CD14-positive monocyte (primary cell): ENCODE measurements at regions not wholly inside any gene's neighbourhood (a gene's known extent, or its start where the extent isn't known, plus 50 kb on each side); places are given as distances from the start of the nearest gene placed in this dataset.

Experiments used
- DNase-seq, 3 donors: peaks; one replicate each; pipeline ENCODE4 v3.0.0-alpha.2; 2011 to 2022
- H2AFZ ChIP-seq: 2 replicates; pipeline ENCODE4 v1.6.0; 2012; ENCODE audit warnings: mild to moderate bottlenecking, low read depth, low read length, inconsistent platforms; ENCODE audit not compliant: insufficient read depth, poor library complexity, severe bottlenecking
- H3K27ac ChIP-seq, 2 donors: 1 replicate in 1 of 2; 2 replicates in 1 of 2; pipeline ENCODE4 v1.5.1; 2012 to 2013; ENCODE audit warnings: low read length in 2 of 2, control low read depth in 1 of 2, inconsistent platforms in 1 of 2, low read depth in 1 of 2, mild to moderate bottlenecking in 1 of 2
- H3K27me3 ChIP-seq, 2 donors: one replicate each; pipeline versions ENCODE4 v1.6.0 to v1.6.1; 2011 to 2013; ENCODE audit warnings: low read length in 2 of 2; ENCODE audit not compliant: control insufficient read depth in 2 of 2, insufficient read depth in 2 of 2
- H3K36me3 ChIP-seq, 2 donors: replicated peaks in 1 of 2; 1 replicate in 1 of 2; 2 replicates in 1 of 2; pipeline versions ENCODE4 v1.5.1 to v1.6.1; 2012 to 2013; ENCODE audit warnings: low read length in 2 of 2, control low read depth in 1 of 2, inconsistent platforms in 1 of 2, mild to moderate bottlenecking in 1 of 2; ENCODE audit not compliant: insufficient read depth in 2 of 2, control insufficient read depth in 1 of 2
- H3K4me1 ChIP-seq, 2 donors: 1 replicate in 1 of 2; 2 replicates in 1 of 2; pipeline versions ENCODE4 v1.5.1 to v1.6.1; 2012 to 2013; ENCODE audit warnings: low read length in 2 of 2, control low read depth in 1 of 2, inconsistent platforms in 1 of 2, mild to moderate bottlenecking in 1 of 2, moderate library complexity in 1 of 2; ENCODE audit not compliant: insufficient read depth in 2 of 2, control insufficient read depth in 1 of 2
- H3K4me2 ChIP-seq: replicated peaks from 2 replicates; pipeline ENCODE3; 2012; ENCODE audit warnings: low read length, moderate library complexity, mild to moderate bottlenecking; ENCODE audit not compliant: poor library complexity, severe bottlenecking; ENCODE audit errors: extremely low read depth
- H3K4me3 ChIP-seq, 3 experiments: fragments of 200-600 bp in 1 of 3; sonication (generic) in 1 of 3; replicated peaks in 1 of 3; 1 replicate in 2 of 3; 2 replicates in 1 of 3; pipeline ENCODE4 v1.5.1; 2011 to 2013; ENCODE audit warnings: low read length in 3 of 3, mild to moderate bottlenecking in 3 of 3, control low read depth in 2 of 3, low read depth in 2 of 3, inconsistent platforms in 1 of 3, moderate library complexity in 1 of 3
- H3K79me2 ChIP-seq: 2 replicates; pipeline ENCODE4 v1.6.0; 2012; ENCODE audit warnings: mild to moderate bottlenecking, control low read depth, inconsistent platforms, low read length, moderate library complexity; ENCODE audit not compliant: insufficient read depth
- H3K9ac ChIP-seq: 2 replicates; pipeline ENCODE4 v1.6.0; 2017; ENCODE audit warnings: low read length, mild to moderate bottlenecking; ENCODE audit not compliant: insufficient read depth, poor library complexity, severe bottlenecking
- H3K9me3 ChIP-seq, 2 donors: replicated peaks in 1 of 2; 1 replicate in 1 of 2; 2 replicates in 1 of 2; pipeline versions ENCODE4 v1.5.1 to v1.6.1; 2012 to 2013; ENCODE audit warnings: low read length in 2 of 2, control low read depth in 1 of 2; ENCODE audit not compliant: control insufficient read depth in 1 of 2, insufficient read depth in 1 of 2
- H4K20me1 ChIP-seq: 2 replicates; pipeline ENCODE4 v1.6.0; 2012; ENCODE audit warnings: mild to moderate bottlenecking, low read length, control low read depth, moderate library complexity; ENCODE audit not compliant: insufficient read depth
- H3K27ac Mint-ChIP-seq, 7 donors: one replicate each; pipeline ENCODE4 v1.8.0; 2020; ENCODE audit warnings: mild to moderate bottlenecking in 7 of 7, mixed read lengths in 7 of 7, moderate library complexity in 6 of 7, inconsistent platforms in 2 of 7
- H3K27me3 Mint-ChIP-seq, 3 donors: one replicate each; pipeline ENCODE4 v1.8.0; 2021 to 2022; ENCODE audit warnings: low read depth in 3 of 3, mild to moderate bottlenecking in 3 of 3, mixed read lengths in 3 of 3, moderate library complexity in 3 of 3, inconsistent platforms in 1 of 3
- H3K36me3 Mint-ChIP-seq, 2 donors: one replicate each; pipeline ENCODE4 v1.8.0; 2020; ENCODE audit warnings: mixed read lengths in 2 of 2, inconsistent platforms in 1 of 2, mild to moderate bottlenecking in 1 of 2
- H3K4me1 Mint-ChIP-seq: one replicate; pipeline ENCODE4 v1.8.0; 2020; ENCODE audit warnings: mild to moderate bottlenecking, mixed read lengths
- H3K4me3 Mint-ChIP-seq, 2 donors: one replicate each; pipeline ENCODE4 v1.8.0; 2020; ENCODE audit warnings: mild to moderate bottlenecking in 2 of 2, mixed read lengths in 2 of 2, moderate library complexity in 1 of 2
- H3K9me3 Mint-ChIP-seq, 7 donors: one replicate each; pipeline ENCODE4 v1.8.0; 2020 to 2022; ENCODE audit warnings: mixed read lengths in 7 of 7, mild to moderate bottlenecking in 6 of 7, moderate library complexity in 6 of 7, inconsistent platforms in 2 of 7
- WGBS: methylation state at CpG from one replicate; pipeline ENCODE4 v1.1.5; 2013; ENCODE audit warnings: missing lambda C conversion rate; ENCODE audit not compliant: insufficient coverage; 5-methylcytosine and 5-hydroxymethylcytosine counted together
- intact Hi-C, 2 donors: fragments of 100-400 bp; cut with micrococcal nuclease; formaldehyde crosslinking; loops; one replicate each; pipeline versions ENCODE4 v1.15.0 to v1.15.1; 2023
- TF ChIP-seq, protein P1 (sequence below): fragments of 200-600 bp; IDR thresholded peaks from one replicate; pipeline ENCODE4 v1.8.0; 2022; ENCODE audit warnings: antibody characterized with exemption, mild to moderate bottlenecking

DNA sequence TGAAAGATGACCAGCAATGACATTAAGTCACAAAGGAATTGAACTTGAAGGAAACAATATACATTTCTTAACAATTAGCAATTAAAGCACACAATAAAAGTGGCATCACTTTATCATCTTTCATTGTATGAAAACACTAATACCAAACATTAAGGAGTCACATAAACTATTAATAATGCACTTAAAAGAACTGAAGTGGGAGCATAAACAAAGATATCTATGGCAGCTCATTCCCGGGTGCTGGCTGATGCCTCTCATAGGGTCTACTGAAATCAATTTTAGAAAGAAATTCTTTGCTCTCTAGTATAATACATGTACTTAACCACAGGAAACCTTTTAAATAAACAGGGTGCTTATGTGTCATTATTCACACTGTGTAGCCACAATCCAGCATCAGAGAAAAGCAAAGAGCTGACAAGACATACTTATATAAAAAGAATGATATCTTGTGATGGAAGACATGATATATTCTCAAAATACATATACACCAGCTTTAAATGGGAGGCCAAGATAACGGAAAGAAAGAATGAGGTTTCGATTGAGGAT, 1207.8 kb downstream of the EFNB2 start:
- no peak for DNase-seq
- no peaks in the 10 kb centered on the region for H3K27me3 ChIP-seq
- TF ChIP-seq, protein P1, sequence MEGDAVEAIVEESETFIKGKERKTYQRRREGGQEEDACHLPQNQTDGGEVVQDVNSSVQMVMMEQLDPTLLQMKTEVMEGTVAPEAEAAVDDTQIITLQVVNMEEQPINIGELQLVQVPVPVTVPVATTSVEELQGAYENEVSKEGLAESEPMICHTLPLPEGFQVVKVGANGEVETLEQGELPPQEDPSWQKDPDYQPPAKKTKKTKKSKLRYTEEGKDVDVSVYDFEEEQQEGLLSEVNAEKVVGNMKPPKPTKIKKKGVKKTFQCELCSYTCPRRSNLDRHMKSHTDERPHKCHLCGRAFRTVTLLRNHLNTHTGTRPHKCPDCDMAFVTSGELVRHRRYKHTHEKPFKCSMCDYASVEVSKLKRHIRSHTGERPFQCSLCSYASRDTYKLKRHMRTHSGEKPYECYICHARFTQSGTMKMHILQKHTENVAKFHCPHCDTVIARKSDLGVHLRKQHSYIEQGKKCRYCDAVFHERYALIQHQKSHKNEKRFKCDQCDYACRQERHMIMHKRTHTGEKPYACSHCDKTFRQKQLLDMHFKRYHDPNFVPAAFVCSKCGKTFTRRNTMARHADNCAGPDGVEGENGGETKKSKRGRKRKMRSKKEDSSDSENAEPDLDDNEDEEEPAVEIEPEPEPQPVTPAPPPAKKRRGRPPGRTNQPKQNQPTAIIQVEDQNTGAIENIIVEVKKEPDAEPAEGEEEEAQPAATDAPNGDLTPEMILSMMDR, result no peak
- H3K27ac ChIP-seq, result no peak overlapping the region
- H3K4me1 Mint-ChIP-seq, result no peaks in the 10 kb centered on the region
- H4K20me1 ChIP-seq, result no peaks in the 10 kb centered on the region
- H3K9me3 Mint-ChIP-seq, result peaks cover 0 to 12% (median 2%) of the 10 kb centered on the region in 7 donors
- peaks cover 6 to 9% of the 10 kb centered on the region in 2 donors for H3K9me3 ChIP-seq
- H3K4me3 ChIP-seq, result no peak overlapping the region
- no CpG with 5 or more reads among the region's 3 CpGs for WGBS
- H3K9ac ChIP-seq, result no peak overlapping the region
- H2AFZ ChIP-seq, result no peak overlapping the region
- no peak overlapping the region for H3K27ac Mint-ChIP-seq
- no peak overlapping the region for H3K4me2 ChIP-seq
- no peak overlapping the region for H3K4me3 Mint-ChIP-seq
- no peaks in the 10 kb centered on the region for H3K36me3 ChIP-seq
- H3K36me3 Mint-ChIP-seq, result no peaks in the 10 kb centered on the region
- no peaks in the 10 kb centered on the region for H3K27me3 Mint-ChIP-seq
- no peaks in the 10 kb centered on the region for H3K4me1 ChIP-seq
- H3K79me2 ChIP-seq, result no peaks in the 10 kb centered on the region
- intact Hi-C loops, result no loop called here

DNA sequence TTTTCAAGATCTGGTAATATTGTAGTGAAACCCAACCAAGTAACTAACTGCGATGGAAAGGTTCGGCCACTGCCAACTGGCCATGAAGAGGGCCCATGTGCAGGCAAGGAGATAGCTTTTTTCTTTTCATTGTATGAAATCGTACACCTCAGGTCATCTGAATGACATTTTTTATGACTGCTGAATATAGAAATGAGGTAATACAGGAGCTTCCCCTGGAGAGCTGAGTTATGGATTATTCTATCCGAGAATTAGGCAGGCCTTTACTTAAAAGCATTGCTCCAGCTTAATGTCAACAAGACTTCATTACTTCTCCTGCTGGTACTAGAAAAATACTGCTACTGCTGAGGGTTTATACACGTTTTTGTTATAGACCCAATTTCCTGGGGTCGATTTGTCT, 1215.6 kb downstream of the EFNB2 start:
- H2AFZ ChIP-seq, result no peak overlapping the region
- no peak overlapping the region for H3K9ac ChIP-seq
- H3K36me3 ChIP-seq, result no peaks in the 10 kb centered on the region
- no peak overlapping the region for H3K27ac Mint-ChIP-seq
- no peaks in the 10 kb centered on the region for H3K36me3 Mint-ChIP-seq
- no peaks in the 10 kb centered on the region for H3K4me1 Mint-ChIP-seq
- H4K20me1 ChIP-seq, result no peaks in the 10 kb centered on the region
- intact Hi-C loops, result no loop called here
- WGBS, result no CpG with 5 or more reads among the region's 6 CpGs
- H3K4me3 ChIP-seq, result no peak overlapping the region
- H3K4me1 ChIP-seq, result no peaks in the 10 kb centered on the region
- no peak overlapping the region for H3K4me3 Mint-ChIP-seq
- H3K27me3 ChIP-seq, result no peaks in the 10 kb centered on the region
- H3K27ac ChIP-seq, result no peak overlapping the region
- peaks cover 0 to 8% (median 2%) of the 10 kb centered on the region in 7 donors for H3K9me3 Mint-ChIP-seq
- no peak overlapping the region for H3K4me2 ChIP-seq
- peaks cover 0 to 3% of the 10 kb centered on the region in 2 donors for H3K9me3 ChIP-seq
- TF ChIP-seq, protein P1, result no peak
- H3K79me2 ChIP-seq, result no peaks in the 10 kb centered on the region
- no peaks in the 10 kb centered on the region for H3K27me3 Mint-ChIP-seq
- no peak for DNase-seq
